ENCODE measurements at regions not wholly inside any gene's neighbourhood (a gene's known extent, or its start where the extent isn't known, plus 50 kb on each side); places are given as distances from the start of the nearest gene placed in this dataset.

GRCh38 chr7:109109558-109109957 lies 539.9 kb downstream of the DNAJB9 start:
- DNase-seq (ENCODE audit: low spot score in 2 of 2) (no peak), FAIRE-seq (no peak)

GRCh38 chr7:109111086-109111485 lies 541.4 kb downstream of the DNAJB9 start:
- FAIRE-seq, result no peak
- DNase-seq (ENCODE audit: low spot score in 2 of 2), result no peak

GRCh38 chr7:109121599-109122300 lies 552.1 kb downstream of the DNAJB9 start:
- no peak for FAIRE-seq
- no peak for DNase-seq (ENCODE audit: low spot score in 2 of 2)

- DNase-seq (ENCODE audit: low spot score in 2 of 2) (no peak), FAIRE-seq (no peak)
These were observed 555.3 kb downstream of the DNAJB9 start for GRCh38 chr7:109125001-109125400.

- DNase-seq (ENCODE audit: low spot score in 2 of 2) (no peak), FAIRE-seq (no peak)
These were observed 556.9 kb downstream of the DNAJB9 start for GRCh38 chr7:109126404-109127050.

- no peak for DNase-seq (ENCODE audit: low spot score in 2 of 2)
These were observed 557.5 kb downstream of the DNAJB9 start for GRCh38 chr7:109127145-109127544.

GRCh38 chr7:109131141-109131540 lies 561.5 kb downstream of the DNAJB9 start:
- FAIRE-seq, result no peak
- no peak for DNase-seq (ENCODE audit: low spot score in 2 of 2)

More at GRCh38 chr7:109127145-109127544, 557.5 kb downstream of the DNAJB9 start:
- no peak for FAIRE-seq

GRCh38 chr7:109136893-109137292 lies 567.2 kb downstream of the DNAJB9 start:
- FAIRE-seq (no peak), DNase-seq (ENCODE audit: low spot score in 2 of 2) (no peak)

GRCh38 chr7:109154748-109155147 lies 585.1 kb downstream of the DNAJB9 start:
- no peak for FAIRE-seq
- no peak for DNase-seq (ENCODE audit: low spot score in 2 of 2)

- DNase-seq (ENCODE audit: low spot score in 2 of 2) (no peak), FAIRE-seq (no peak)
These were observed 588.6 kb downstream of the DNAJB9 start for GRCh38 chr7:109158246-109158645.

GRCh38 chr7:109176661-109177060 lies 607.0 kb downstream of the DNAJB9 start:
- DNase-seq (ENCODE audit: low spot score in 2 of 2), result no peak
- no peak for FAIRE-seq

- FAIRE-seq, result no peak
- no peak for DNase-seq (ENCODE audit: low spot score in 2 of 2)
These were observed 608.7 kb downstream of the DNAJB9 start for GRCh38 chr7:109178342-109178741.

GRCh38 chr7:109179601-109180000 lies 609.9 kb downstream of the DNAJB9 start:
- DNase-seq (ENCODE audit: low spot score in 2 of 2) (no peak), FAIRE-seq (no peak)

- DNase-seq (ENCODE audit: low spot score in 2 of 2) (no peak), FAIRE-seq (no peak)
These were observed 621.2 kb downstream of the DNAJB9 start for GRCh38 chr7:109190766-109191398.

- DNase-seq (ENCODE audit: low spot score in 2 of 2) (no peak), FAIRE-seq (no peak)
These were observed 636.5 kb downstream of the DNAJB9 start for GRCh38 chr7:109206196-109206595.

- no peak for FAIRE-seq
- no peak for DNase-seq (ENCODE audit: low spot score in 2 of 2)
These were observed 643.4 kb downstream of the DNAJB9 start for GRCh38 chr7:109213081-109213480.

- DNase-seq (ENCODE audit: low spot score in 2 of 2) (no peak), FAIRE-seq (no peak)
These were observed 645.7 kb downstream of the DNAJB9 start for GRCh38 chr7:109215341-109215740.

GRCh38 chr7:109224100-109224499 lies 654.4 kb downstream of the DNAJB9 start:
- DNase-seq (ENCODE audit: low spot score in 2 of 2) (no peak), FAIRE-seq (no peak)

- DNase-seq (ENCODE audit: low spot score in 2 of 2) (no peak), FAIRE-seq (no peak)
These were observed 657.0 kb downstream of the DNAJB9 start for GRCh38 chr7:109226699-109227098.

- DNase-seq (ENCODE audit: low spot score in 2 of 2), result no peak
- no peak for FAIRE-seq
These were observed 665.6 kb downstream of the DNAJB9 start for GRCh38 chr7:109235316-109235715.

- DNase-seq (ENCODE audit: low spot score in 2 of 2), result no peak
- FAIRE-seq, result no peak
These were observed 676.8 kb downstream of the DNAJB9 start for GRCh38 chr7:109246330-109247077.
